Fibroblast of skin of right biceps (primary cell): ENCODE measurements at regions not wholly inside any gene's neighbourhood (a gene's known extent, or its start where the extent isn't known, plus 50 kb on each side); places are given as distances from the start of the nearest gene placed in this dataset.
"Not testable (repeated sequence)": the region's sequence is repeated elsewhere in the genome, so short reads cannot be mapped to it uniquely, and the experiment has no call there.

Experiments
- DNase-seq: peaks from one replicate; pipeline ENCODE4 v3.0.0-alpha.2; 2013

GRCh38 chr14:30270200-30271161 lies 288.5 kb upstream of the G2E3 start:
- DNase-seq, result peak; percentile 84

DNA sequence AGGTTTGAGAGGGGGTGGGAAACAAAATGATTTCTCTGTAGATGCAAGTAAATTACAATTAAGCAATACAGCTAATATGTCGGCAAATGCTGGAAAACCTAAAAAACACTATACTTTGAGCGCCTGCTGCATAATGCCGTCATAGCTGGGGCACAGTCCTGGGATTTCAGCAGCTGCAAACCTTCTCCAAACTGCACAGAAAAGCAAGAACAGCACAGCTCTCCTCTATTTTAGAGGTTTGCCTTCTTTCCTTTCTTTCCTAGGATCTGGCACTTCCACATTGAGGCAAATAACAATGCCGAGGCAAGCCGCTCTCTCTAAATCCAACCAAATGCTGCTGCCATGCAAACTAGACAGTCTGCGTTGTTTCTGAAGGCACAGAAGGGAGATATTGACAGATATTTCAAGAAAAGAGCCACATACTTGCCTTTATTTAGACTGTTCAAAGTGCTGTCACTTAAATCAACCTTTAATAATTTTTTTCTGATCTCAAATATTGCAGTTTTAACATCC lies 287.1 kb upstream of the G2E3 start:
- no peak for DNase-seq

- DNase-seq, result no peak
Observed at GRCh38 chr14:30272848-30273832, 285.8 kb upstream of the G2E3 start.

- no peak for DNase-seq
Observed at GRCh38 chr14:30275604-30276003, 283.4 kb upstream of the G2E3 start.

DNA sequence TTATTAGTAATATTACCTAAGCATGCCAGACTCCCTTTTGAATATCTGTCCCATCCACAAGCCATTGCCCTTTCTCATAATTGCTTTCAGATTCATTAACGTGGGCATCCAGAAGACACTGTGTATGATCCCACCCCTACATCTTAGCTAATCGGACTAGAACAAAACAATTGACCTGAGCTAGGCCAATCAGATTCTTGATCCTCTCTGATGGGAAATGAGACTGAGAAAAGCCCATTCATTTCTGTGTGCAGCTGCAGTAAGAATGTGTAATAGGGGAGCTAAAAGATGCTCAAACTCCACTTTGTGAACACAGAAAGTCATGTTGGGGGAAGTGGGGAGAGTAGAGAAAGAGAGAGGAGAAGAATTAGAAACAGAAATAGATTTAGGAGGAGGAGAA lies 281.7 kb upstream of the G2E3 start:
- DNase-seq, result no peak

GRCh38 chr14:30278856-30279255 lies 280.1 kb upstream of the G2E3 start:
- not testable (repeated sequence) for DNase-seq

GRCh38 chr14:30283822-30284446 lies 275.0 kb upstream of the G2E3 start:
- DNase-seq, result peak; percentile 45

DNA sequence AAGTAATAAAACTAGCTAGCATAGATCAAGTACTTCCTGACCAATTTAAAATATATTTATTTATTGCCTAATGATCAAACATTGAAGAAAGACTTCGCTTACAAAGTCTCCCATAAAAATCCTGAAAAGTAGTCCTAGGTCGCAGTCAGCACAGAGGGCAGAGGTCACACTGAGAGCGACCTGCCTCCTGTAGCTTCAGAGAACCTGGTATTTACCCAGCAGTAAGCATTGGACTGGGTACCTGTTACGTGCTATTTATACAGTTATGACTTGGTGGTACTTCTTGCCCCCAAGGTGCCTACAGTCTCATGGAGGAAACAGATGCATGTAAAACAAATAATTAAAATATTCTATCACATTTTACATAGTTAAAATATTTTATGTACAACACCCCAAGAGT lies 274.1 kb upstream of the G2E3 start:
- no peak for DNase-seq

DNA sequence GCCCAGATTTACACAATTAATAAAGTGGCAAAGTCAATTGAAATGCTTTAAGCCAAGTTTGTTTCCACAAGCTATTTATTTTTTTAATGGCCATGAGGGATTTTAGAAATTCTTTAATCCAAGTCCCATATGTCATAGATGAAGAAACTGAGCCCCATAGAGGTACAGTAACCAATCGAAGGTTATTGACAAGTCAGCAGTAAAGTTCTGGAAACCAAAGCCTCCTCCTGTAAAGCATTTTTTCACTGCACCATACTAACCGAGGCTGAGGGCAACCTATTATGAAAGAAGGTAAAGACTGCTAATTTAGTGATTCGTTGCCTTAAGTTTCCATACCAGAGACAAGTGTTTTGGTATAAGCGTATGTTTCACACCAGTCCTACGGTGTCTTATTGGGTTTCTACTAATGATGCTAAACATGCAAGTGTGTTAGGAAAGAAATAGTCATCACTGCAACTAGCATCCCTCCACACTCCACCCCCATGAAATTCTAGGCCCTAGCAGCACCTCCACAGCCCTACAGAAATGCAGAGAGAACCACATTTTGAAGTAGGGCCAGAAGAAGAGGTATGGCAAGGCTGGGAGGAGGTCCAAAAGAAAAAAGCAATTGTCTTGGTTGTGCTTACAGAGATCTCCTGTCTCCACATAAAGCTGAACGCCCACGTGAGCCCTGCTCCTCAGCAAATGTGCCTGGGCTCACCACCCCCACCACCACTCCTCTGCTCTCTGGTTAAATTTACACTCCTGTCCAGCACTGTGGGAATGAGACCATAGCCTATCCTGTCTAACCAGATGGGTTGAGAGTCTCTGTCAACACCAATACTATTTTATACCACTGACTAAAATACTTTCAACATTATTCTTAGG lies 271.1 kb upstream of the G2E3 start:
- DNase-seq, result peak; percentile 12

DNA sequence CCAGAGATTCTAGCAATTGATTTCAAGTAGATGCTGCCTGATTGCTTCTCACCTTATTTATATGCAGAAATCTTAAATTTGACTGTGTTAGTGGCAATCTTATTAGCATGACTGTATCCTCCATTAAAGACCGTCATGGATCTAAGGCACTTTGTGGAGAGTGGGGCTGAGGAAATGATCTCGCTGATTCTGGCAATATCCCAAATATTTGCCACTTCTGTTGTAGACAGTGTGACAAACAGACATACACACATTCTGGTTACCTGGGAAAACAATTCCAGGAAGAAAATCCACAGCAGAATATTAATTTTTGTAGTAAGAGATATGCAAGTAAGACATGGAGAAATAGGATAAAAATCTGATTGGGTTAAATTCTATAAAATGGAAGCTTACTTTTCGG lies 269.0 kb upstream of the G2E3 start:
- DNase-seq, result peak; percentile 9

DNA sequence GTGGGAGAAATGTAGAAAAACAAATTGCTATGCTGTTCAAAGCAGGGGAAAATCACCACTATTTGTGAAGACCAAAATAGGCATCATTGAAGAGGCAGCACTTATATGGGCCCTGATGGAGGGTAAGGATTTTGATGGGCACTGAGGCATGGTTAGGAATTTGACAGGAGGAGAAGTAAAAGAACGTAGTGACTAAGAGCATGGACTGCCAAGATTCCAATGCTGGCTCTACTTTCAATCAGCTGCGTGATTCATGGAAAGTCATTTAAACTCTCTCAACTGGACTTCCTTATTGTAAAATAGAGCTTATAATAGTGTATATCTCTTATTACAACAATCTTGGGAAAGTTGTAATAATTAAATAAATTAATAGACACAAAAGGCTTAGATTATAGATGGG lies 267.7 kb upstream of the G2E3 start:
- peak; percentile 65 for DNase-seq

- DNase-seq, result no peak
Observed at GRCh38 chr14:30292541-30292940, 266.4 kb upstream of the G2E3 start.

DNA sequence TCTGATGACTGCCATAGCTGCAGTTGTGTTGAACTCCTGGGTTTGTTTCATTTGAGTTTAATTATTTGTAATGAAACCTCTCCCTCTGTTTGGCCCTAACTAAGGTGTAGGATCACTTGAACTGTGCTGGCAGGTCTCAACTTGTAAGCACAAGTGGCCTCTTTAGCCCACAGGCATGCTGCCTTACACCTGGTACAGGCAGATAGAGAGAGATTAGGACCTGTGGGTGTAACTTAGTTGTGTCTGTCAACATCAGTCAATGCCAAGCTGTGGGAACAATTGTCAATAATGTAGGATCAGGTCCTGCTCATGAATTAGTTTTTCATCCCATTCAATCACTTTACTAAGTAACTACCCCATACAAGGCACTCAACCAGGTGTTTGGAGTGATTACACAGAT lies 263.0 kb upstream of the G2E3 start:
- no peak for DNase-seq

DNA sequence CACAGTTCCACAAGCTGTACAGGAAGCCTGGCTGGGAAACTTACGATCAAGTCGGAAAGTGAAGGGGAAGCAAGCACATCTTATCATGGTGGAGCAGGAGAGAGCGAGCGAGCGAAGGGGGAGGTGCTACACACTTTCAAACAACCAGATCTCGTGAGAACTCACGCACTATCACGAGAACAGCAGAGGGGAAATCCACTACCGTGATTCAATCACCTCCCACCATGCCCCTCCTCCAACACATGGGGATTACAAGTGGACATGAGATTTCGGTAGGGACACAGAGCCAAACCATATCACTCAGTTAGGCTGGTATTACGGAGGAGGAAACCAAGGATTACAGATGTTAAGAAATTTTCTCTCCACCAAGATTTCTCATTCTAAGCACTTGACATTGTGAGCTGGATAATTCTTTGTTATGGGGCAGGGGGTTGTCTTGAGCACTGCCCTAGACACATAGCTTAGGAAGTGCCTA lies 262.0 kb upstream of the G2E3 start:
- DNase-seq, result no peak

- DNase-seq, result no peak
Observed at GRCh38 chr14:30297876-30298795, 260.8 kb upstream of the G2E3 start.

DNA sequence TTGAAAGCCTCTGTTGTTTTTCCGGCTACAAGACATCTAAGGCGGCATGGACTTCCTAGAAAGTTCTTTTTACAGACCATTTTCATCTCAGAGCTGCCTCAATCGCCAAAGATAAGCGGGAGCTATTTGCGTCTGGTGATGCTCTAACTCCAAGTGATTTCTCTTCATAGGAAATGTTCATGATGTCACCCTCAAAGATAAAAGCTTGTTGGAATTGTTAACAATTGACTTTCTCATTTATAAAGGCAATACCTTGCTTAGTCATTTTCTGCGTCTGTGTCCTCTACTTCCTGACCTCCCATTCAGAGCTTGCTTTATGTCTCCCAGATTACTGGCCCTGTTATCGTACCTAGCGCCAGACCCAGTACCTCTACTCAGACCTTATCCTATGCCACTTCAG lies 259.0 kb upstream of the G2E3 start:
- DNase-seq, result no peak

DNA sequence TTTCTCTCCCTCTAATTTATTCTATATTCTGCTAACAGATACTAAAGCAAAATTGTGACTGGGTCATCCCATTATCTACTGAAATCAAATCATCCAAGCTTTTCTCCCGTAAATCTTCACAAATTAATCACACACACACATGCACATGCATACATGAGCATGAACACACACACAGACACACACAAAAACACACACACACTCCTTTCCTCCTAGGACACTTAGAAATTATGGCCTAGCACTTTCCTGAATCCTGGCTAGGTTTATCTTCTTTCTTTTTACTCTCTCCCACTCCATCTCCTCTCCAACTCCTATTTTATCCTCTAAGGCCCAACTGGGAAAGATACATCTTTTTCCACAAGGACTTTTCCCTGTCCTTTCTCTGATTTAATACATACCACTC lies 255.6 kb upstream of the G2E3 start:
- DNase-seq, result no peak

DNA sequence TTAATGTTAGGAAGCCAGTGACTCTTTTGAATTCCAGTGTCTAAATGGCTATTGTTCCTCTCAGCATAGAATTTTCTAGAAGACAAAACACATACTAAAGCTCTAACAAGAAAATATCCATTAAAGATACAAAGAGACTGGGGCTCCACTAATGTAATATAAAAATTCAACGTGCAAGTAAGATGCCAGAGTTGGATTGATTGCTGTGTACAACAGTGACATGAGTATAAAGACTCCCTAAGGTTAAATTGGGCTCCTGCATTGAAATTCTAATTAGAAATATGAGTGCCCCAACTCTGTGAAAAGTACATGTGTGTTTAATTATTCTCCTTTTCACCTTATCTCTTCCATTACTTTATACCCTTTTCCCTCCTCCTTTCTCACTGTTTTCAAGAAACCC lies 253.6 kb upstream of the G2E3 start:
- DNase-seq, result no peak

- DNase-seq, result no peak
Observed at GRCh38 chr14:30309405-30309804, 249.6 kb upstream of the G2E3 start.

- no peak for DNase-seq
Observed at GRCh38 chr14:30312214-30312613, 246.7 kb upstream of the G2E3 start.

DNA sequence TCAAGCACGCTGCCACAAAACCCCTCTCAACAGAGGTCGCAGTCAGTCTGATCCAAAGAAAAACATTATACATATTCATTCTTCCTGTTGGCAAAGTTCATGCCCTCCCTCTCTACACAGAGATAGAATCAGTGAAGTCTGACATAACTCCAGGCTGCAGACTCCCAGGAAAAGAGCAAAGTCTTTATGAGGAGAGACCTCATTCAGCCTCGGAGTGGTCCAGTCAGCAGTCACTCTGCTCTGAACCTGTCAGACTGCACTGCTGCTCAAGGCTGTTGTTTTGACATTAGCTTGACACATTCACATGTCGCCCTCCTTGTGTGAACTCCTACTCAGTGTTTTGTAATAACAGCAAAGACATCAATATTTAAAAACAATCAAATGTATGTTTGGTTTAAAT lies 241.2 kb upstream of the G2E3 start:
- no peak for DNase-seq
